ENCODE measurements at regions not wholly inside any gene's neighbourhood (a gene's known extent, or its start where the extent isn't known, plus 50 kb on each side); places are given as distances from the start of the nearest gene placed in this dataset.
A peak's percentile ranks its signal among the peaks of the same experiment; 100 is the strongest.

- intact Hi-C loops (cut with DNase I) = no loop called here
- ATAC-seq = no peak
- no peak for DNase-seq (ENCODE audit: low spot score)
Observed at GRCh38 chr5:143761663-143762062, 50.3 kb upstream of the HMHB1 start.

DNA sequence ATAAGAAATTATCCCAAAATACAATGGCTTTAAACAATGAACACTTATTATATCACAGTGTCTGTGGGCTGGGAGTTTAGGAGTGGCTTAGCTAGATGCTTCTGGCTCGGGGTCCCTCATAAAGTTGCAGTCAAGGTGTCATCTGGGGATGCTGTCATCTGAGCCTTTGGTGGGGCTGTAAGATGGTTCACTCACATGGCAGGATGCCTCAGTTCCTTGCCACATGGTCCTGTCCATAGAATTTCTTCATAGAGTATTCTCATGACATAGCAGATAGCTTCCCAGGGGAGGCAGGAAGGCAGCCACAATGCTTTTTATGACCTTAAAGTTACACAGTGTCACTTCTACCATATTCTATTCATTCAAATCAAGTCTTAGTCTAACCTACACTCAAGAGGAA is 51.2 kb upstream of the HMHB1 start:
- no peak for DNase-seq (ENCODE audit: low spot score)
- ATAC-seq = no peak
- intact Hi-C loops (cut with DNase I) = no loop called here

DNA sequence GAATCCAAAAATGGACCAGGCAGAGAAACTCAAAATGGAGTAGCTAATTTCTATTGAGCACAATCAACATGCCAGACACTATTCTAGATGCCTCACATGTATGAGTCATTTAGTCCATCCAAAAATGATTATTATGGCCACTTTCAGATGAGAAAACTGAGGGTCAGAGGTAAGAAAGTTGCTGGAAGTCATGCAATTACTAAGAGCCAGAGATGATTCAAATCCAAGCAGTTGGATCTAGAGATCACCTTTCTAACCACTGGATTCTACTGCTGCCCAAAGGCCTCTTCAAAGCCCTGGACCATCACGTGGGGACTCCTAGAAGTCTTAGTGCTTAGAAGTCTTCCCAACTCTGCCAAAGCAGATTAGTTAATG is 51.8 kb upstream of the HMHB1 start:
- ATAC-seq = no peak

GRCh38 chr5:143759396-143760130 is 52.4 kb upstream of the HMHB1 start:
- intact Hi-C loops (cut with DNase I) = no loop called here
- ATAC-seq (no peak), DNase-seq (ENCODE audit: low spot score) (no peak)

More for the DNA sequence above, 51.8 kb upstream of the HMHB1 start:
- intact Hi-C loops (cut with DNase I) = no loop called here
- no peak for DNase-seq (ENCODE audit: low spot score)

- DNase-seq (ENCODE audit: low spot score) (no peak), ATAC-seq (no peak)
- intact Hi-C loops (cut with DNase I) = no loop called here
Observed at GRCh38 chr5:143758750-143759149, 53.2 kb upstream of the HMHB1 start.

GRCh38 chr5:143758015-143758414 is 53.9 kb upstream of the HMHB1 start:
- intact Hi-C loops (cut with DNase I) = no loop called here
- DNase-seq (ENCODE audit: low spot score) (no peak), ATAC-seq (no peak)

- DNase-seq (ENCODE audit: low spot score) = no peak
- intact Hi-C loops (cut with DNase I) = no loop called here
- ATAC-seq = no peak
Observed at GRCh38 chr5:143757116-143757515, 54.8 kb upstream of the HMHB1 start.

DNA sequence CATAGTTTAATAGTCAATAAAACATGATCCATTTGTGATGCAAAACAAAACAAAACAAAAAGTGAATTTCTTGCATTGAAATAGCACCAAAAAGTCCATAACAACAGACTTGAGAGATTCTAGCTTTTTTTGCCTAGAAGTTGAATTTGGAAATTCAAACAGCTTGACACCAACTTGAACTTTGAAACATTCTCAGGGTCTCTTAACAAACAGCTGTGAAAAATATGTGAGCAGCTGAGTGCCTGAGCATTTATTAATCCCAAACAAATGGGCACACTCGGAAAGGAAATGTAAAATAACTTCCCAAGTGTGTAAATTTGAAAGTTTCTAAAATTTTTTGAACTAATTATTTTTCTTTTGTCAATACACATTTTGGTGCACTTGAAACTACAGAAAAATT is 56.0 kb upstream of the HMHB1 start:
- no peak for DNase-seq (ENCODE audit: low spot score)
- no peak for ATAC-seq
- intact Hi-C loops (cut with DNase I) = no loop called here

- intact Hi-C loops (cut with DNase I) = no loop called here
- peak; percentile 15 for ATAC-seq
- no peak for DNase-seq (ENCODE audit: low spot score)
Observed at GRCh38 chr5:143752165-143752850, 59.7 kb upstream of the HMHB1 start.

DNA sequence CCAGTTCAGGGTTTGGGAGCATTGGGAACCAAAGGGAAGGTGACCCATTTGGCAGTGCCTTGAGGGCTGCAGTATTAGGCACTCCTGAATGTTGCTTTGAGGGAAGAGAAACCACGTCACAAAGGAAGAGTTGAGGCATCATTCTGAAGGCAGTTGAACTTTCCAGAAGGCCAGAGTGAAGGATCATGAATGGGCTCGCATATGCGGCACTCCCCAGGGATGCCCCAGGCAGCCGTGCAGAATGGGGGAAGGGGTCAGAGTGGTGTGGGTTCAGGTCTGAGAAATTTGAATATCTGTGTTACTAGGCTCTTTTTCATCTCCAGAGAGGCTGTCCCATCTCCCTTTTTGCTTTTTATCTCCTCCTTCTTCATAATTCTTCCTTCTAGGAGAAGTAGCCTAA is 60.6 kb upstream of the HMHB1 start:
- intact Hi-C loops (cut with DNase I) = no loop called here
- ATAC-seq = no peak
- DNase-seq (ENCODE audit: low spot score) = no peak

- ATAC-seq = no peak
- no peak for DNase-seq (ENCODE audit: low spot score)
- intact Hi-C loops (cut with DNase I) = no loop called here
Observed at GRCh38 chr5:143749581-143750205, 62.3 kb upstream of the HMHB1 start.

DNA sequence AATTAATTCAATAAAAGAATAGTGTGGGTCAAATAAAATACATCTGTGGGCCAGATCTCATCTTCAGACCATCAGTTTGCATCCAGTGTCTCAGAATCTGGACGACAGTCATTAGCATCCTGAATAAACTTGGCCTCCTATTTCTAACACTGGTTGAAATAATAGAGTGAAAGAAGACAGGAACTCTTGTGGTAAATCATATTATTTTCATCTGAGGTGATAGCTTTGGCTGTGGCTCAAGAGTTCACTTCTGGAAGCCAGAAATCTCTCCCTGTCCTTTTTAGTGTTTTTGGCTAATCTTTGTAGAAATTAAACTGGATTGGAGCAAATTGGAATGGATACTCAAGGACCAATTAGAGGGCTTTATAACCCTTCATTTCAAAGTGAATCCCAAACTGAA is 63.4 kb upstream of the HMHB1 start:
- intact Hi-C loops (cut with DNase I) = no loop called here
- ATAC-seq (peak; percentile 20), DNase-seq (ENCODE audit: low spot score) (no peak)

DNA sequence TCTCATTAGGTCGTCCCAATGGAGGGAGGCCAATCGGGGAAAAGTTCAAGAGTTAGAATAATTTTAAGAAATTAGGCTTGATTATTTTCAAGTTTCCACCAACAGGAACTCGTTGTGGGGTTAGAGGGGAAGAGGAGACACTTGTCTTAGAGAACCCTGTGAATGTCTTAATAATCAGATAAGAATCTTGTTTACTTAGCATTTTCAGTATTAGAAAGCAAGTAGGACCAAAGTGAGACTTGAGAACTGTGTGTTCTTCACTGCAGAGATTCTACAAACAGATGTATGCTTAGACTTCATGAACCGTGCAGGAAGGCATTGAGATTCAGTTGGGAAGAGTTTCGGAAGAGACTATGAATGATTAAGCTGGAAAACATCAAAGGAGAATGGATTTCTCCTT is 69.0 kb upstream of the HMHB1 start:
- ATAC-seq (no peak), DNase-seq (ENCODE audit: low spot score) (no peak)
- intact Hi-C loops (cut with DNase I) = no loop called here

- DNase-seq (ENCODE audit: low spot score) (no peak), ATAC-seq (no peak)
- intact Hi-C loops (cut with DNase I) = no loop called here
Observed at GRCh38 chr5:143741421-143741820, 70.5 kb upstream of the HMHB1 start.

- DNase-seq (ENCODE audit: low spot score) = no peak
- ATAC-seq = no peak
- intact Hi-C loops (cut with DNase I) = no loop called here
Observed at GRCh38 chr5:143740956-143741355, 71.0 kb upstream of the HMHB1 start.

DNA sequence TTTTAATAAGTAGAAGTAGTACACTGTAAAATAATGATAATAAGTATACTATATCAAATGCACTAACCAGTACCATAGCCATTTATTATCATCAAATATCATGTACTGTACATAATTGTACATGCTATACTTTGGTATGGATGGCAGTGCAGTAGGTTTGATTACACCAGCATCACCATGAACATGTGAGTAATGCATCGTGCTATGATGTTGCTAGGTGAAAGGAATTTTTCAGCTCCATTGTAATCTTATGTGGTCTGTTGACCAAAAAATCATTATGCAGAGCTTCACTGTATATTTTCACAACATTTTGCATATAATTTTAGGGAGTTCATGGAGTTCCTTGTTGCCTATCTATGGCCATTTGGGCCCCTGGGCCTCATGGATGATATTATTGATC is 72.2 kb upstream of the HMHB1 start:
- no peak for ATAC-seq
- intact Hi-C loops (cut with DNase I) = no loop called here
- no peak for DNase-seq (ENCODE audit: low spot score)

- intact Hi-C loops (cut with DNase I) = no loop called here
- ATAC-seq = no peak
- DNase-seq (ENCODE audit: low spot score) = no peak
Observed at GRCh38 chr5:143738417-143739401, 73.3 kb upstream of the HMHB1 start.

- DNase-seq (ENCODE audit: low spot score) (no peak), ATAC-seq (no peak)
- intact Hi-C loops (cut with DNase I) = no loop called here
Observed at GRCh38 chr5:143737062-143737461, 74.9 kb upstream of the HMHB1 start.

GRCh38 chr5:143734456-143734780 is 77.5 kb upstream of the HMHB1 start:
- ATAC-seq (no peak), DNase-seq (ENCODE audit: low spot score) (no peak)
- intact Hi-C loops (cut with DNase I) = no loop called here

Measured in sciatic nerve (tissue), 2 donors.